SK-MEL-5 (cell line): ENCODE measurements at regions not wholly inside any gene's neighbourhood (a gene's known extent, or its start where the extent isn't known, plus 50 kb on each side); places are given as distances from the start of the nearest gene placed in this dataset.
A peak's percentile ranks its signal among the peaks of the same experiment; 100 is the strongest.

ENCODE experiments used
- DNase-seq: peaks from one replicate; pipeline ENCODE4 v3.0.0-alpha.2; 2016; ENCODE audit warnings: low read depth, low spot score
- in situ Hi-C: cut with HindIII; loops from 2 replicates; pipeline ENCODE4 v1.10.0; 2016; ENCODE audit warnings: low sequenced_read_pairs, high pct_unique_total_duplicates, low pct_unique_long_range_greater_than_20kb

- DNase-seq: no peak
- in situ Hi-C loops: no loop called here
Measured at GRCh38 chr13:69213396-69213795, 894.2 kb upstream of the ATXN8OS start.

GRCh38 chr13:69204620-69205019 lies 903.0 kb upstream of the ATXN8OS start:
- DNase-seq: no peak

DNA sequence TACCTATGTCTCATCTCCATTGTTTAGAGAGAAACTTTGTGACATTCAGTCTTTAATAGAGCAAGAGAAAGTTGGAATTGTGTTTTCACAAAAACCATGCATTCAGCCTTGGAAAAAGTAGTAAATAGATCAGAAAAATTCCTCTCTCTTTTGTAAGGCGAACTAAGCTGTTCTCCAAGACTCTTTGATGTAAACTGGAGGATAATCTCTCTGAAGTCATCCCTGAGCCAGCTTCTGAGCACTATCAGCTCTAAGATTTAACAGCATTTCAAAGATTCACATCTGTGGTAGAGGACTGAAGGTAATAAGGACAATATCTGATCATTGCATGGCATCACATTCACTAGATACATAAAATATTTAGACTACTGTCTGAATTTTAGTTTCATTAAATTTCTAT lies 904.6 kb upstream of the ATXN8OS start:
- DNase-seq: no peak
- in situ Hi-C loops: no loop called here

More at GRCh38 chr13:69204620-69205019, 903.0 kb upstream of the ATXN8OS start:
- in situ Hi-C loops: no loop called here

DNA sequence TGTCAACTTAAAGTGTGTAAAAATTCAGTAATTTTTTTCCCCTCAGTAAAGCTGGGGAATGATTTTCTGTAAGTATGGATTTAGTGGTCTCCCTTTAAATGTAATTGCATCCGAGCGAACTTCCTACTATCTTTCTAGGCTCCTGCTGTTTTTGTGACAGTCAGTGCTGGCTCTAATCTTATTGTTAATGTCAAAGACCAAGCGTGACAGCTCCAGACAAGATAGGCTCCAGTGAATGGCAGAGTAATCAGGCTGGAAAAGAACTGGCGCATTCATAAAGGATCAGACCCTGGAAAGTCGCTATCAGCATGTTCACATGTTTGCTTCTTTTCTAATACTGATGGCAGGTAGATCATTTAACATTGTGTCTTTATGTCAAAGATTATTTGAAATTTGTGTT lies 908.0 kb upstream of the ATXN8OS start:
- in situ Hi-C loops: no loop called here
- no peak for DNase-seq

DNA sequence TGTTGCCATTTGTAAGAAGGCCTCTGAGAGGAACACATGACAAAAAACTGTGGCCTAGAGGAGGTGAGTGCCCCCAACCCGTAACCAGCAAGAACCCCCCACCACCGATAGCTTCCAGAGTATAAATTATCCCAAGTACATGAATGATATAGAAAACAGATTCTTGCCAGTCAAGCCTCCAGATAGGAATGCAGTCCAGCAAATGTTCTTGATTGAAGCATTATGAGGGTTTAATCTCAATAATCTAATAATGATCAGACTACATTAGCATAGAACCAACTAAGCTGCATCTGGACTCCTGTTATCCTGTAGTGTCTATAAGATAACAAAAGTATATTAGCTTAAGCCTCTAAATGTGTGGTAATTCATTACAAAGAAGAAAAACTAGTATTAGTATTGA lies 908.9 kb upstream of the ATXN8OS start:
- no peak for DNase-seq
- in situ Hi-C loops: no loop called here

- no peak for DNase-seq
- in situ Hi-C loops: no loop called here
Measured at GRCh38 chr13:69194130-69194529, 913.5 kb upstream of the ATXN8OS start.

DNA sequence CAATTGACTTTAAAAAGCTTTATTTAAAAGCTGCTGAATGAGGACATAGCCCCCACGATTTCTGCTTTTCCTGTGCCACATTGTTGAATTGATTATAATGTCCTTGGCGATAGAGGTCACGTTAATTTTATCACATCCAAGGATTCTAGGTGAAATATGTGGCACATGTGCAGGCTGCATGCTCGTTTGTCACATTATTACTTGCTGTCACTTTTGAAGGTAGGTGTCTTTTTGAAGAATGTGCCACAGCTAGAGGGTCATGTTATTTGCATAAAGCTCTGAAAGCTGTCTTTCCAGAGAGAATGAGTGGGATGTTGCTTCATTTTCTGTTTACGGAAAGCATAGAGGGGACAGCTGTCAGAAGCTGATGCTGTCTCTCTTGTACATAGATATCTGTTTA lies 927.6 kb upstream of the ATXN8OS start:
- DNase-seq: no peak
- in situ Hi-C loops: no loop called here

GRCh38 chr13:69178000-69178399 lies 929.6 kb upstream of the ATXN8OS start:
- no peak for DNase-seq
- in situ Hi-C loops: no loop called here

GRCh38 chr13:69168436-69168835 lies 939.2 kb upstream of the ATXN8OS start:
- no peak for DNase-seq
- in situ Hi-C loops: no loop called here

- in situ Hi-C loops: no loop called here
- DNase-seq: no peak
Measured at GRCh38 chr13:69155136-69155535, 952.5 kb upstream of the ATXN8OS start.

DNA sequence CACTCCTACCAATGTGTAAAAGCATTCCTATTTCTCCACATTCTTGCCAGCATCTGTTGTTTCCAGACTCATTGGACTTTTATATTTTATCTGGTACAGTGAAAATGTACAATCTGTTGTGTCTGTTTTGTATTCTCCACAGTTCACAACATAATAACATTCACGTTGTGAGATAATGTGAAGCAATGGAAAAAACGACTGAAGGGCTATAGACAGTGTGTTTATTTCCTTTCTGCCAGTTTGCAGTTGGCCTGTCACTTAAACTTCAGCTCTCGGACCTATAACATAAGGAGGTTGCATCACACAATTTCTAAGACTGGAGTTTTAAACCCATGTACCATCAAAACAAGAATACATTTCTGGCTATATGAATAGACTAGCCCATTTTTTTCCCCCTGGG lies 965.5 kb upstream of the ATXN8OS start:
- no peak for DNase-seq
- in situ Hi-C loops: no loop called here

GRCh38 chr13:69124996-69125395 lies 982.6 kb upstream of the ATXN8OS start:
- DNase-seq: no peak
- in situ Hi-C loops: no loop called here

GRCh38 chr13:69109891-69110525 lies 997.6 kb upstream of the ATXN8OS start:
- in situ Hi-C loops: no loop called here
- DNase-seq: no peak

GRCh38 chr13:69108486-69108885 lies 999.1 kb upstream of the ATXN8OS start:
- in situ Hi-C loops: no loop called here
- no peak for DNase-seq

- in situ Hi-C loops: no loop called here
- no peak for DNase-seq
Measured at GRCh38 chr13:69107436-69107835, 1000.2 kb upstream of the ATXN8OS start.

DNA sequence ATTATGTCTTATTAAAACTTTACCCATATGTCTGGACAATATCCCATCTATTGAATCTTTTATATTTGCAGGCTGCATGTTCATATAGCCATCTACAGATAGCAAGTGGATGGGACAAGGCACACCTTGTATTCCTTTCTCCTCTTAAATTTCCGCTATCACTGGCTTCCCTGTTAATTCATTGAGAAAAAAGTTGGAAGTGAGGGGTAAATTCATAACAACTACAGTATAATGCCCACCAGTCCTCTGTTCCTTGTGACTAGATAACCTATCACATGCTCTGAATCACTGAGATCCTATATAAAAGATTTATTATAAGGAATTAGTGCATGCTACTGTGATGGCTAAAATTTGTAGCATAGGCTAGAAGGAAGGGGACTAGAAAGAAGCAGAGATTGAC lies 1005.8 kb upstream of the ATXN8OS start:
- peak; percentile 91 for DNase-seq
- in situ Hi-C loops: no loop called here

GRCh38 chr13:69094485-69094884 lies 1013.1 kb upstream of the ATXN8OS start:
- in situ Hi-C loops: no loop called here
- DNase-seq: no peak

DNA sequence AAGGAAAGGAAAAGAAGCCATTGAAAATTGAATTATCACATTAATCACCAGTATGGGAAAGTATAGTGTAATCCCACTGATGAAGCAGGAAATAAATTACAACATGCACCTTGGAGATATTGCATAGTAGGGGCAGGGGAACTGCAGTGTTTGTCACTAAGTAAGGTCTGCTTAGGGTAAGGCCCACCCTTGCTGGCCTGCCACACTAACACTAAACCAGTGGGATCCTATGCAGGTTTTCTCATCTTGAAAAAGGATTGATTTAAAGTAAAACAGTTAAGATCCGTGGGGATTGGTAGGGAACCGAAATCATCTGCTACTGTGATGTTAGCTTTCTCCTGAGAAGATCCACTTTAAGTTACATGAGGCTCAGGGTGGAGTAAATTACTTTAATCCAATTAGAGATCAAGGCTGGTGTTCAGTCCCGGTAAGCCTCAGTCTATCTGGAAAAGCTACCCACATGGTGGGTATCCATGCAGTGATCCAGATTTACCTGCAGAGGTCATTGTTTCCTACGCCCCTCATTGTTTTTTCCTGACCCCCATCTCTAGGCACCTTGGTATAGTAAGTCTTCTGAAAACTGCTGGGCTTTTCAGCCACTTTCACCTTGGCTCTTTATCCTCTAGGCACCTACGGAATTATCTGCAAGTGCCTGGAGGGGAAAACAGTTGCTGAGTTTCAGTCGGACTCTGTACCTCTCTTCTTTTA lies 1014.9 kb upstream of the ATXN8OS start:
- in situ Hi-C loops: no loop called here
- DNase-seq: no peak

- in situ Hi-C loops: no loop called here
- no peak for DNase-seq
Measured at GRCh38 chr13:69077267-69077666, 1030.4 kb upstream of the ATXN8OS start.
